Activated CD4-positive, alpha-beta memory T cell treated with anti-CD3 and anti-CD28 coated beads for 36 hours (primary cell): ENCODE measurements at regions not wholly inside any gene's neighbourhood (a gene's known extent, or its start where the extent isn't known, plus 50 kb on each side); places are given as distances from the start of the nearest gene placed in this dataset.

Experiments used
- CTCF ChIA-PET: fragments of 350-600 bp; sonication (Branson Sonifier 250); formaldehyde crosslinking; loops from one replicate; lab custom pipeline; 2021; ENCODE audit warnings: antibody characterized with exemption, inconsistent platforms; lab: Charles Lee
- POLR2A ChIA-PET: fragments of 350-600 bp; sonication (Branson Sonifier 250); formaldehyde crosslinking; loops from one replicate; lab custom pipeline; 2021; ENCODE audit warnings: antibody characterized with exemption; lab: Charles Lee
- DNase-seq: peaks from one replicate; pipeline ENCODE4 v3.0.0-alpha.2; 2020
- H3K27ac Mint-ChIP-seq: one replicate; pipeline ENCODE4 v1.8.0; 2021; ENCODE audit warnings: mixed read lengths
- H3K27me3 Mint-ChIP-seq: one replicate; pipeline ENCODE4 v1.8.0; 2021; ENCODE audit warnings: mixed read lengths
- H3K36me3 Mint-ChIP-seq: one replicate; pipeline ENCODE4 v1.8.0; 2021; ENCODE audit warnings: mixed read lengths
- H3K4me1 Mint-ChIP-seq: one replicate; pipeline ENCODE4 v1.8.0; 2021; ENCODE audit warnings: low read depth, mixed read lengths
- H3K4me3 Mint-ChIP-seq: one replicate; pipeline ENCODE4 v1.8.0; 2021; ENCODE audit warnings: mild to moderate bottlenecking, mixed read lengths
- H3K9me3 Mint-ChIP-seq: one replicate; pipeline ENCODE4 v1.8.0; 2021; ENCODE audit warnings: mixed read lengths
- intact Hi-C: fragments of 100-400 bp; cut with micrococcal nuclease; formaldehyde crosslinking; loops from one replicate; pipeline ENCODE4 v1.15.1; 2023

DNA sequence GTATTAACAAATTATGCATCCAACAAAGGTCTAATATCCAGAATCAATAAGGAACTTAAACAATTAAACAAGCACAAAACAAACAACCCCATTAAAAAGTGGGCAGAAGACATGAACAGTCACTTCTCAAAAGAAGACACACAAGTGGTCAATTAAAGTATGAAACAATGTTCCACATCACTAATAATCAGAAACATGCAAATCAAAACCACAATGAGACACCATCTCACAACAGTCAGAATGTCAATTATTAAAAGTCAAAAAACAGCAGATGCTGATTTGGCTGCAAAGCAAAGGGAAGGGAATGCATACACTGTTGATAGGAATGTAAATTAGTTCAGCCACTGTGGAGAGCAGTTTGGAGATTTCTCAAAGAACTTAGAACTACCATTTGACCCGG lies 129.3 kb downstream of the PFDN4 start:
- H3K36me3 Mint-ChIP-seq: no peaks in the 10 kb centered on the region
- H3K27me3 Mint-ChIP-seq: peaks cover 7% of the 10 kb centered on the region
- no peaks in the 10 kb centered on the region for H3K4me1 Mint-ChIP-seq
- H3K27ac Mint-ChIP-seq: no peak overlapping the region
- intact Hi-C loops: no loop called here
- peaks cover 8% of the 10 kb centered on the region for H3K9me3 Mint-ChIP-seq
- DNase-seq: no peak
- ChIA-PET POLR2A (no interaction called here), CTCF (no interaction called here)
- no peak overlapping the region for H3K4me3 Mint-ChIP-seq

- POLR2A ChIA-PET: no interaction called here
- intact Hi-C loops: no loop called here
- DNase-seq: peak; percentile 10
- no peaks in the 10 kb centered on the region for H3K36me3 Mint-ChIP-seq
- no peak overlapping the region for H3K4me3 Mint-ChIP-seq
- no peak overlapping the region for H3K27ac Mint-ChIP-seq
- H3K4me1 Mint-ChIP-seq: no peaks in the 10 kb centered on the region
- peaks cover 8% of the 10 kb centered on the region for H3K9me3 Mint-ChIP-seq
- CTCF ChIA-PET: no interaction called here
- peaks cover 12% of the 10 kb centered on the region for H3K27me3 Mint-ChIP-seq
These were observed 131.2 kb downstream of the PFDN4 start for GRCh38 chr20:54339093-54339492.

- Mint-ChIP-seq H3K9me3 (peaks cover 6% of the 10 kb centered on the region), H3K27me3 (peaks cover 7% of the 10 kb centered on the region), H3K27ac (no peak overlapping the region), H3K4me3 (no peak overlapping the region), H3K4me1 (peaks cover 2% of the 10 kb centered on the region), H3K36me3 (no peaks in the 10 kb centered on the region)
- POLR2A ChIA-PET: no interaction called here
- CTCF ChIA-PET: no interaction called here
- intact Hi-C loops: no loop called here
- DNase-seq: no peak
These were observed 132.3 kb downstream of the PFDN4 start for GRCh38 chr20:54340206-54340605.

DNA sequence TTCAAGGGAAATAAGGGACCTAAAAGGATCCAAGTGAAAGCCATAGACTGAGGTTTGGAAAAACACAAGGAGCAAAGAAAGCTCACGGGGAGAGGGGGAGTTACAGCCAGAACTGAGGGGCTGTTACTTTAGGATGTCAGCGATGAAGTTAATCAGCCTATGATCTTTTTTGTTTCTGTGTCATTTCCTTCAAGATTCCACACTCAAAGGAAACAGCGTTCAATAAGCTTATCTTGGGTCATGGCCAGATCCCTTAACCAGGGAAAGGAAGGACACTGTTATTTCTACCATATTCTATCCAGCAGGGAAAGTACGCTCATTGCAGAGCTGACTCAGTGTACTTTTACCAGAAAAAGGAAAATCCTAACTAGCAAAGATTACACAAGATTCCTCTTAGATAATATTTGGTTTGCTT lies 132.8 kb downstream of the PFDN4 start:
- ChIA-PET POLR2A (no interaction called here), CTCF (no interaction called here)
- H3K27me3 Mint-ChIP-seq: peaks cover 7% of the 10 kb centered on the region
- intact Hi-C loops: no loop called here
- H3K4me1 Mint-ChIP-seq: peaks cover 4% of the 10 kb centered on the region
- H3K27ac Mint-ChIP-seq: no peak overlapping the region
- DNase-seq: no peak
- H3K36me3 Mint-ChIP-seq: no peaks in the 10 kb centered on the region
- peaks cover 6% of the 10 kb centered on the region for H3K9me3 Mint-ChIP-seq
- no peak overlapping the region for H3K4me3 Mint-ChIP-seq

GRCh38 chr20:54342258-54342920 lies 133.0 kb upstream of the DOK5 start:
- H3K27ac Mint-ChIP-seq: no peak overlapping the region
- H3K36me3 Mint-ChIP-seq: no peaks in the 10 kb centered on the region
- peaks cover 7% of the 10 kb centered on the region for H3K27me3 Mint-ChIP-seq
- intact Hi-C loops: no loop called here
- no peak for DNase-seq
- H3K4me1 Mint-ChIP-seq: peaks cover 4% of the 10 kb centered on the region
- no peak overlapping the region for H3K4me3 Mint-ChIP-seq
- ChIA-PET POLR2A (no interaction called here), CTCF (no interaction called here)
- peaks cover 3% of the 10 kb centered on the region for H3K9me3 Mint-ChIP-seq

DNA sequence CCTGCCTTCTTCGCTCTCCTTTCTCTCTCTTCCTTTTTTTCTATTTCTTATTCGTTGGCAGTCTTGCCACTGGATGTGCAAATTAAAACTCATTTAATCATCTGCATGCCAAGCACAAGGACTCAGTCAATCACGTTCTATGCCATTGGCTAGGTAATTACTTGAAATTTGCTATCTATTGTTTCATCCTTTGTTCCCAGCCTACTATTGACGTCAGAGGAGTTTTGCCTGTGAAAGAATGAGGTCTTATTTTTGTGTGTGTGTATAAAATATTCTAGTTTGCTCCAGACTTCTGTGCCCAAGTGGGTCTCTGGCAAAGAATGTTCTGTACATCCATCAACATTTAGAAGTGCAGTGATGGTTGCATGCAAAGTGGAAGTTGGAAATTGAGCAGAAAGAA lies 132.3 kb upstream of the DOK5 start:
- Mint-ChIP-seq H3K9me3 (no peaks in the 10 kb centered on the region), H3K4me1 (peaks cover 4% of the 10 kb centered on the region), H3K4me3 (no peak overlapping the region), H3K27ac (no peak overlapping the region), H3K27me3 (peaks cover 7% of the 10 kb centered on the region), H3K36me3 (no peaks in the 10 kb centered on the region)
- POLR2A ChIA-PET: no interaction called here
- CTCF ChIA-PET: no interaction called here
- intact Hi-C loops: no loop called here
- no peak for DNase-seq

GRCh38 chr20:54343634-54344033 lies 131.8 kb upstream of the DOK5 start:
- intact Hi-C loops: no loop called here
- DNase-seq: no peak
- H3K36me3 Mint-ChIP-seq: no peaks in the 10 kb centered on the region
- CTCF ChIA-PET: no interaction called here
- H3K27ac Mint-ChIP-seq: no peak overlapping the region
- POLR2A ChIA-PET: no interaction called here
- H3K27me3 Mint-ChIP-seq: peaks cover 7% of the 10 kb centered on the region
- no peak overlapping the region for H3K4me3 Mint-ChIP-seq
- H3K9me3 Mint-ChIP-seq: no peaks in the 10 kb centered on the region
- H3K4me1 Mint-ChIP-seq: peaks cover 4% of the 10 kb centered on the region

DNA sequence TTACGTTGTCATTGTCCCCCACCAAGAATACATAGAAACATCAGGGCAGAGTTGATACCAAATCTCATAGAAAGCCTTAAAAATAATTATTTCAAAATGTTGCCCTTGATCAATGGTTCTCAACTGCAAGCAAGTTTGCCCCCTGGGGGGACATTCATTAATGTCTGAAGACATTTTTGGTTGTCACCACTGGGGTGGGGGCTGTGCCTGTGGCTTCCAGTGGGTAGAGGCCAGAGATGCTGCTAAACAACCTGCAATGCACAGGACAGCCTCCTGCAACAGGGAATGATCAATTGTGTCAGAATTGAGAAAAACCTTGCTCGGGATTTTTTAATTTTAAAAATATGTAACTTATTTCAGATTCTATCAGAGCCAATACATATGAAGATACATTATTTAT lies 130.6 kb upstream of the DOK5 start:
- POLR2A ChIA-PET: no interaction called here

DNA sequence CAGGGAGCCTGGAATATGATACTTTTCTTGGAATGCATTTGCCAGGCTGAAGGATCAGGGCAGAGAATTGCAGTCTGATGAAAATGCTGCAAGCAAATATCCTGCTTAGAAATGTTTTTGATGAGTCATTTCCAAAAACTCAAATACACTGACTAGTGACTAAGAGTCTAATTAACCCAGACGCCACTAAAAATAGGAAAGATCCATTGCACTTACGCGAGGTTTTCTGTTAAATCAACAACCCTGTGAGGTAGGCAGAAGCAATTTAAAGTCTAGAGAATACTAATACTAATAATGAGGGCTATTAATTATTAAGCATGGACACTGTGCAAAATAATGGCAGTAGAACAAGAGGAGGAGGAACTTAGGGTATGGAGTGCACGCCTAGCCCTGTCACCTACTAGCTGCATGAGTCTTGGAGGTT lies 130.1 kb upstream of the DOK5 start:
- Mint-ChIP-seq H3K27me3 (peaks cover 8% of the 10 kb centered on the region), H3K4me1 (peaks cover 4% of the 10 kb centered on the region), H3K27ac (no peak overlapping the region), H3K4me3 (no peak overlapping the region), H3K36me3 (no peaks in the 10 kb centered on the region), H3K9me3 (no peaks in the 10 kb centered on the region)
- intact Hi-C loops: no loop called here
- CTCF ChIA-PET: no interaction called here
- no peak for DNase-seq
- POLR2A ChIA-PET: no interaction called here

More for the DNA sequence above, 130.6 kb upstream of the DOK5 start:
- Mint-ChIP-seq H3K9me3 (no peaks in the 10 kb centered on the region), H3K27me3 (peaks cover 8% of the 10 kb centered on the region), H3K4me1 (peaks cover 4% of the 10 kb centered on the region), H3K36me3 (no peaks in the 10 kb centered on the region), H3K4me3 (no peak overlapping the region), H3K27ac (no peak overlapping the region)
- CTCF ChIA-PET: no interaction called here
- DNase-seq: no peak
- intact Hi-C loops: no loop called here

DNA sequence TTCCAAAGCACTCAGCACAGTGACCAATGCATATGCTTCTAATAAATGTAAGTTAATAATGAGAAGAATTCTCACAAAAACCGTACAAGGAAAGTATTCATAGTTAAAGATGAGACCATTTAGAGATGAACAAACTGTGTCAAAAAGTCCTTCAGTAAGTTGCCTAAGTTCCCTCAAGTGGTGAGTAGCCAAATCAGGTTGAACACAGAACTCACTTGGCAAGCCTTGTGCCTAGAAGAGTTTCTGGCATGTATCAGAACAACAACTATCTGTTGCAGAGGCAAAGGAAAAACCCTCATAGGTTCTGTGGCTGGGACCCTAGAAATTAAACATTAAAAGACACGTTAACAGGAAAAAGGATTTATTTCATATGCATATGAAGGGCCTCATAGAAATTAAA lies 129.6 kb upstream of the DOK5 start:
- no peak for DNase-seq
- intact Hi-C loops: no loop called here
- H3K27me3 Mint-ChIP-seq: peaks cover 8% of the 10 kb centered on the region
- ChIA-PET POLR2A (no interaction called here), CTCF (no interaction called here)
- no peak overlapping the region for H3K4me3 Mint-ChIP-seq
- H3K27ac Mint-ChIP-seq: no peak overlapping the region
- no peaks in the 10 kb centered on the region for H3K9me3 Mint-ChIP-seq
- no peaks in the 10 kb centered on the region for H3K36me3 Mint-ChIP-seq
- peaks cover 7% of the 10 kb centered on the region for H3K4me1 Mint-ChIP-seq

GRCh38 chr20:54346276-54346675 lies 129.1 kb upstream of the DOK5 start:
- intact Hi-C loops: no loop called here
- Mint-ChIP-seq H3K9me3 (no peaks in the 10 kb centered on the region), H3K4me3 (no peak overlapping the region), H3K4me1 (peaks cover 7% of the 10 kb centered on the region), H3K27me3 (peaks cover 8% of the 10 kb centered on the region), H3K36me3 (no peaks in the 10 kb centered on the region), H3K27ac (no peak overlapping the region)
- no peak for DNase-seq
- CTCF ChIA-PET: no interaction called here
- POLR2A ChIA-PET: no interaction called here

DNA sequence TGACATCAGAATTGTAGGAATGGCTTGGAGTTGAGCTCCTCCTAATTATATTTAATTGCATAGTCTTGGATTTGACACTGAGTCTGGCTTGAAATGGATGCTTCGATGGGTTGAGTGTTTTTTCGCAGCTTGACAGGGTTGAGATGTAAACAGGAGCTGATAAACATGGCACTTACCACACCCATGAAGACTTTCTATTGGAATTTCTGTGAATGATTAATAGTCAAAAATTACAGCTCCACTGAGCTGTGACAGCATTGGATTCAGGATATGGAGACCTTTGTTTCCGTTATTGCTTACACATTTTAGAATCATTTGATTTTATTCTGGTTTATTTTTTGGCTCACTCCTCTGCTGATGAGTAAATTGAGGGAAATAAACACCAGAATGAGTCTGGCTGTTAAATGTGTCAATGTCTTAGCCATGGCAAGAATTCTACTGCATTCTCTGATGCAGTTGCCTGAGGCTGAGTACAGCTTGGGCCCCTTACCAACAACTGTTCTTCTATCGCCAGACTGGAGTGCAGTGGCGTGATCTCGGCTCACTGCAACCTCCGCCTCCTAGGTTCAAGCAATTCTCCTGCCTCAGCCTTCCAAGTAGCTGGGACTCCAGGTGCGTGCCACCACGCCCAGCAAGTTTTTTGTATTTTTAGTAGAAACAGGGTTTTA lies 128.1 kb upstream of the DOK5 start:
- intact Hi-C loops: no loop called here
- POLR2A ChIA-PET: no interaction called here
- DNase-seq: no peak

DNA sequence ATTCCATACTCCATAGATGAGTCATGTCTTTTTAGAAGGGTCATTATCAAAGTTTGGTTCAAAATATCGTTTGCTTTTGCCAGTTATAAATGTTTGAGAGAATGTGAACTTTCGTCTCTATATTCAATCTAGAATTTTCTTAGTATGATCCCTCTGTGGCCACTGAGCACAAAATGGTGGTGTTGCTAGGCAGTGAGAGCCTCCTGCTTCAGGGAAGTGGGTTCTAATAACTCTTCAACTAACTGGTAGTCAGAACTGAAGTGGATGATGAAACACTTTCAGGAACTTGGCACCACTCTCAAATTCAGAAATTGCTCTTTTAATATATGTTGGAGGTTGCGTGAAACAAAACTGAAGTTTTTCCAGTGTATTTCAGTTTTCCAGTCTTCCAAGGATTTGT lies 125.0 kb upstream of the DOK5 start:
- CTCF ChIA-PET: no interaction called here
- Mint-ChIP-seq H3K27me3 (peaks cover 6% of the 10 kb centered on the region), H3K9me3 (no peaks in the 10 kb centered on the region), H3K36me3 (no peaks in the 10 kb centered on the region), H3K4me1 (peaks cover 15% of the 10 kb centered on the region), H3K27ac (no peak overlapping the region), H3K4me3 (no peak overlapping the region)
- POLR2A ChIA-PET: no interaction called here
- peak; percentile 11 for DNase-seq
- intact Hi-C loops: no loop called here

More for the DNA sequence above, 128.1 kb upstream of the DOK5 start:
- CTCF ChIA-PET: no interaction called here
- H3K36me3 Mint-ChIP-seq: no peaks in the 10 kb centered on the region
- H3K27ac Mint-ChIP-seq: no peak overlapping the region
- H3K4me3 Mint-ChIP-seq: no peak overlapping the region
- peaks cover 12% of the 10 kb centered on the region for H3K4me1 Mint-ChIP-seq
- no peaks in the 10 kb centered on the region for H3K9me3 Mint-ChIP-seq
- peaks cover 8% of the 10 kb centered on the region for H3K27me3 Mint-ChIP-seq
